CMK (cell line): ENCODE measurements at regions not wholly inside any gene's neighbourhood (a gene's known extent, or its start where the extent isn't known, plus 50 kb on each side); places are given as distances from the start of the nearest gene placed in this dataset.
"Not testable (repeated sequence)": the region's sequence is repeated elsewhere in the genome, so short reads cannot be mapped to it uniquely, and the experiment has no call there.

ENCODE experiments used
- DNase-seq: peaks from one replicate; pipeline ENCODE4 v3.0.0-alpha.2; 2010; ENCODE audit warnings: low read depth

DNA sequence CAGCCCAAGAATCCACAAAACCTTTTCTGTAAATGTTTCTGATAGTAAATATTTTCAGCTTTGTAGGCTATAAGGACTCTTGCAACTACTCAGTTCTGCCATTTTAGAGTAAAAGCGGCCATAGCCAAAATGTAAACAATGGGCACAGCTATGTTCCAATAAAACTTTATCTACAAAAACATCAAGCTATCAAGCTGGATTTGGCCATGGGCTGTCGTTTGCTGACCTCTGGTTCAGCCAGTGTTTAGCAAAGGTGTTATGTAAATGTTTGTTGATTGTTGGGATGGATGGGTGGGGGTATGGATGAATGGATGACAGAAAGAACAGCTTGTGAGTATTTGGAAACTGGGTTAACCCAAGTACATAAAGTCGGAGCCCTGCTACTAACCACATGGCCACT is 111.1 kb upstream of the VRK1 start:
- no peak for DNase-seq

DNA sequence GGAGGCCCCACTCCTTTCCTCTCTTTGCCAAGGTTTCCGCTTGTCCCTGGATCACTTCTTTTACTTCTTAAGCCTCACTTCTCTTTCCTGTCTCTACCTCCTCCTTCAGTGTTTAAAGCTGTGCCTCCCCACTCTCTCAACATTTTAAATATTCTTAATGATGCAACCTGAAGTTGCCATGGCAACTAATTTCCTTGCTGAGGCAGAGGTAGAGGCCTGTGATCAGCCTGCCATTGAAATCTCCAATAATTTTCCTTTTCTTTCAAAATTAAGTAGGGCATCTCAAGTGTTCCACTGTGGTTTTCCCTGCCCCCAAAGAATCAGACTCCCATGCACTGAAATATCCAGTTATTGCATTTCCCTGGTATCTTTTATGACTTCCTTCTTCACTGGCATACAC is 108.6 kb upstream of the VRK1 start:
- DNase-seq = no peak

DNA sequence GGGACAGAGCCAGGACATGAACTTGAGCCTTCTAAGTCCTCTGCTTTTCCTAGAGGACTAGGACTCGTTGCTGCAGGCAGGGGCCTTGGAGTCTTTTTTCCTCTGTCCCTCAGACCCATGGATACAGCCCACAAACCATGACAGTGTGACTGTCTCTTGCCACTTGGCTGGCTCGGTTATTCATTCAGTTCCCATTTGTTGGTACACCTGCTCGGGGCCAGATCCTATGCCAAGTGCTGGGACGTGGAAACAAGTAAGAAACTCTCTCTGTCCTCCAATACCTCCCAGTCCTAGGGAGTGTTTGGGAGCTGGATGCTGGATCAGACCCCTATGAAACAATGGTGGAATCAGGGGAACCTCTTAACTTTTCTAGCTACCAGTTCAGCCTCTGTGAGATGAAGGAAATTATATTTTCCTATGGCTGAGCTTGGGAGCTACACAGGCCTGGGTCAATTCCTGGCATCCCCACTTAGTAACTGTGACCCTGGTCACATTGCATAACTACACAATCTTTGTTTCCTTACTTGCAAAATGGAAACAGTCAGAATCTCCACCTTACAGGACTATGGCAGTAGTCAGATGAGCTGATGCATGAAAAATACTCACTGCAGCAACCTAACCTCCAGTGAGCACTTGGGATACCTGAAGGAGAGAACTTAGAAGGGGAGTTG is 106.3 kb upstream of the VRK1 start:
- no peak for DNase-seq

DNA sequence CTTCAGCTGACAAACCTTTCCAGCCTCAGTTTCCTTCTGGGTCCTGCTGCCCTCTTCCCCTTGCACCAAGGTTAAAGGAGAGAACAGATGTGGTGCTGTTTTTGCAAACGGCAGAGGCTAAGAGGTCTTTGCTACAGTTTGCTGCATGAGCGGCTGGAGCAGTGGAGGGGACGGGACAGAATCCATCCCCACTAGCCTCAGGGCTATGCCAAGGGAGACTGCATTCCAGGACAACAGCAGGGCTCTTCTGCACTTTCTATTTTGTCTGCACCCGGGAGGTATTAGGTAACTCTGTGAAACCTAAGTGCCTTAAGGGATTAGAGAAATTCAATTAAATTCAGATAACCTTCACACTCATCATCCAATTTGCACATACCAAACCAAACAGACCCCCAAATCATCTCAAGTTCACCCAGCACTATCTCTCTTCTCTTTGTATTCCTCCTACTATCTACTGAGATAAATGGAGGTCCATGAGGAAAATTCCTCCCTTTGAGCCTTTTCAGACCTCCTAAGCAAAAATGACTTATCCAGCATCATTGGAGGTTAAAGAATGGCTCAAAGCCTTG is 103.8 kb upstream of the VRK1 start:
- DNase-seq = no peak

DNA sequence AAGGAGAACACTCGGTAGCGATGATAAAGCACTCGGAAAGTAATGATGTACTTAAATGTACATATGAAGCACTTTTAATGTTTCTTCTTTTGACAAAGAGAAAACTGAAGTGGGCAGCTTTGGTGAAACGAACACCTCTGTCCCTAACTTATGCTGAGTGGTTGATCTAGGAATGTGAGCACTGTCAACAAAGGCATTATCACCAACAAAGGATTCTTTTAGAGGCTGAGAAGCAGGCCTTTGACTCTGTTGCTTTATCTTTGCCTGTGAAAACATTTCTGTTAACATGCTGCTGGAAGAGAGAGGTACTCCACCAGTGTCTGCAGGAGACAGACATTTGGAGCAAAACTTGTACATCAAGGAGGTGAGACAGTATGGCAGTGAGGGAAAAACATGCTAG is 103.2 kb upstream of the VRK1 start:
- DNase-seq = no peak

DNA sequence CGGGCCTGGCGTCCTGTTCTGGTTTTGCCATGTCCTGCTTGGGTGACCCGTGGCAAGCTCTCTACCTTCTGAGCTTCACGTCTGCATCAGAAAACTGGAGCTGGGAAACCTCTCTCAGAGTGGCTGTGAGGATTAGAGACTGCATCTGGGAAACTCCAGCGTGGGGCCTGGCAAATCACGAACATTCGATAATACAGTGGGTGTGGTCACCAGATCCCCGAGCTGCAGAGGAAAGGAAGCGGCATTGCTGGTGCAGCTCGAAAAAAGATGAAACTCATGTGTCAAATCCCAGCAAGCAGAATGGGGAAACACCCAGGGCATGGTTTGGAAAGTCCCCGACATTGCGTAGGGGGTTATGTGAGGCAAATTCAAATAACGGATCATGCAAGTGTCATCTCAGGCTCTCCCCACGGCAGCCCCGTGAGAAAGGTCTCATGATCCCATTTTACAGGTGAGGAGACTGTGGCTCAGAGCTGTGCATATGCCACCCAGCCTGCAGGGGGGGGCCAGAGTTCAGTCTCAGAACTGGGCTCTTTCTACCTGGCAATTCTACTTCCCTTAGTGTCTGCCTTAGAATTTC is 98.1 kb upstream of the VRK1 start:
- no peak for DNase-seq

DNA sequence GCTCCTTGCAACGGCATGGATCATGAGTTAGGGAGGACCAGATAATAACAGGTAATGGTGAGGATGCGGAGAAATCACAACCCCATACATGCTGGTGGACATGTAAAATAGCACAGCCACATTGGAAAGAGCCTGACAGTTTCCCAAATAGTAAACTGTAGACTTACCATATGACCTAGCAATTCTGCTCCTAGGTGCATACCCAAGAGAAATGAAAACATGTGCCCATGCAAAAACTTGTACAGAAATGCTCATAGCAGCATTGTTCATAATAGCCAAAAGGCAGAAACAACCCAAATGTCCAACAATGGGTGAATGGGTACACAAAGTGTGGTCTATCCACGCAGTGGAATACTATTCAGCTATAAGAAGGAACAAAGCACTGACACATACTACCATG is 97.5 kb upstream of the VRK1 start:
- DNase-seq = no peak

DNA sequence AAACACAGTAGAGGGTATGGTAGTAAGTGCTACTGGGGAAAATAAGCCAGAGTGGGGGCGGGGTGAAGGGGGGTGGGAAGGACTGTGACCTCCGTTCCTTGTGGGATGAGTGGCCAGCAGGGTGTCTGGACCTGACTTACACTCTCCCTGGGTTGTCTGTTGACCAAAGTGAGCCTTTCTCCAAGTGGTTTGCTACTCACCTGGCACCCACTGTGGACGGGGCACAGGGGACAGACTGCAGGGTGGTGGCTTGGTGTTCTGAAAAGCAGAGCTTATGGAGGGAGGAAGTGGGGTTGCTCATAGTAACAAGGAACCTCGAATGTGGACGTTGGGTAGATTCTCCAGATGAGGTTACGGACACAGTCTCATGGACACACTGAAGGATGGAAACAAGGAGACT is 94.4 kb upstream of the VRK1 start:
- no peak for DNase-seq

DNA sequence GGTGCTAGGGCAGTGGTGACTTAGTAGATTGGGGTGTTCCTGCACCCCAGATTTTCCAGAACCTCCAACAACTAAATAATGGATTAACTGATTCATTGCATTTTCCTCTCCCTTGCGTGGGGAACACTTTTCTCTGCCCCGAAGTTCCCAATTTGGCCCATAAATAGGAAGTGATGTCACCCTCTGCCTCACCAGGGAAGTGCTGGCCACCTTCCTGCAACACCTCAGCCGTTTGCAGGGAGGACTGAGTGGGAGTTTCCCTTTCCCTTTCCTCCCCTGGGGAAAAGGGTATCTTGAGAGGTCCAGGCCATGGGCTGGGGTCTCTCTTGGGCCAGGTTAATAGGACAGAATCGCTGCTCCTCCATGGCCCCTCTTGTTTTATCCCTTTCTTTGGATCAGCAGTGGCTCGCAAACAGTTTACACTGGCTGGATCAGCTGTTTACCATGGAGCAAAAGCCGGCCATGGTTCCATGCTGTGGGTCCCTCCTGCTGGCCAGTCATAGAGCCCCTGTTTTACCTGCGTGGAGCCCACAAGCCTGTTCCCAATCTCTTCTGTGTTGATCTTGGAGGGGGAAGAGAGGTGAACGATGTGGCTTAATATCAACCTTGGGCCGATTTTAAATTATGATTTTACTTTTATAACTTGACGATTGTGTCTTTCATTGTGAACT is 91.6 kb upstream of the VRK1 start:
- DNase-seq = no peak

DNA sequence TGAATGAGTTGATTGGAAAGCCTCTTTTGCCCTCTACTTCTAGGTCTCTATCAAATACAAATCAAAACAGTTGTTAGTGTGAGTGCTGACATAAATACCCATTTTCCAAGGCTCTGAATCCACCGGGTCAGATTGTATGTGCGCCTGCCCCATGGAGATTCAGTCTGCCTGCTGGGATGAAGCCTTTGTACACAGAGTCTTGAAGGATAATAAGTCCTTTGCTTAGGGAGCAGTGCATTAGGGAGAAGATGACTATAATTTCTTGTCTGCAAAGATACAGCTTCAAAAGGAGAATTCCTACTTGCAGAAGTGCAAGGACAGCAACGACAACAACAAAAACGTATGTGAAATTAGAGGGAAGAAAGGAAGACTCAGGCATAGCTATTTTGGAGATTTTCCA is 90.3 kb upstream of the VRK1 start:
- DNase-seq = no peak

DNA sequence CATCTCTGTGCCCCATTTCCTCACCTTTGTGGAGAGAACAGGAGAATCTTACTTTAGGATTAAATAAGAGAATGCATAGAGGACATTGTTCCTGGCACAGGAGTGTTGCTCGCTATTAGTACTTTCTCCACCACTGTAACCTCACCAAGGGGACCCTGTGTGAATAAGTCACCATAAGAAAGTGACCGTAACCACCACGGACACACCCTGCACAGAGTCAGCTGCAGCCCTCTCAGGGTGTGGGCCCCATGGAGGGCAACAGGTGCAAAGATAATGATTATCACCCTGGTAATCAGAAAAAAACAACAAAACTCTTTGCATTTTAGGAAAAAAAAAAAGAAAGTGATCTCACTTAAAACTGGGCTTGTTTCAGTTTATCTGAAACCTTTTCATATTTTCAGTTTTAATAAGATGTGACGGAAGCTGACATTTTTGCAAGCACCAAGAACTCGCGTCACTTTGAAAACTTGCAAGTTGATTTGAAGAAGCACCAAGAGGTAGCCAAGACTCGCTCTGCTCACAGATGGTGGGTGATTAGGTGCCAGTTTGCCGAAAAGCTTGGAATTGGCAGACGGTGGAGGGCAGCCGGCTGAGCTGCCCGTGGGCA is 87.0 kb upstream of the VRK1 start:
- no peak for DNase-seq

DNA sequence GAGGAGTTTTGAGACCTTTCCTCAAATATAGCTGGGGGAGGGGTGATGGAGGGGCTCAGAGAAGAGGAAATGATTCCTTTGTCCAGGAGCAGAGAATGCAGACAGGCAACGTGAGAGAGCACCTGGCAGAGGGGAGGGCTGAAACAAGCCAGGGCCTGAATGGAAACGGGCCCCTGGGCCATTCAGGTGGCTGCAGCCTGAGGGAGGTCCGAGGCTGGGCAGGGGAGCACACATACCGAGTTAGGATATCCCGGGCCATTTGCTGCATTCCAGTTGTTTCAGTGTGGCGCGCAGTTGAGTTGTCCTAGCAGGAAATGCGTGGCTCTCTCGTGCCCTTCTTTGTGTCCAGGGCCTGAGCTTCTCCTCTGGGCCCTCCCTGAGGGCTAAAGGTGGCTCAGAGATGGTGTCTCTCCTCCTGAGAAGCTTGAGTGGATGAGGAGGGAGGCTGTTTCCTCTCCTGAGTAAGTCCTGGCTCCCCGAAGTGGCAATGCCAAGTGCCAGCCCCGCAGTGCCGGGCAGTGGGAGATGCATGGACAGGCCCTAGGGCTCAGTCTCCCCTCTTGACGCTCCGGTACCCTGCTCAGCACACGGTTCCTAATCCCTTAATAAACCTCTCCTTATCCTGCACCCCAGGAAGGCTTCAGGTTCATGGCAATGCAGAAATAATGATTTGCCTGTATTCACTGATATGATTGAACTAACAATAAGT is 85.5 kb upstream of the VRK1 start:
- no peak for DNase-seq

DNA sequence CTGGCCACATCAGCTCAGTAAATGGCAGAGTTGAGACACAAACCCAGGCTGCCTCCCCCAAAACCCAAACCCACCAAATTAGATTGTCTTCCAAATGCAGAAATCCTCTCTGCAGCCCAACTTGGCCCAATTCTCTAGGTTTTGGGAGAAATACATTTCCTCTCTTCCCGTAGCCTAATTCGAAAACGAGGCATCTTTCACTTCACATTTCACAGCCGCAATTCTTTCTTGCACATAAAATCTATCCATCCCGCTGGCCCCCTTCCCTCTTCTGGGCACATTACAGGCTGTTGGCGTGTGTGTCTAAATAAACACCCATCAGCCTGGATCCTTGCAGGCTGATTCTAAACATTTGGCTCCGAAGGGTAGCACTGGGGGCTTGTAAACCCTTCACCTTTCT is 83.8 kb upstream of the VRK1 start:
- DNase-seq = no peak

DNA sequence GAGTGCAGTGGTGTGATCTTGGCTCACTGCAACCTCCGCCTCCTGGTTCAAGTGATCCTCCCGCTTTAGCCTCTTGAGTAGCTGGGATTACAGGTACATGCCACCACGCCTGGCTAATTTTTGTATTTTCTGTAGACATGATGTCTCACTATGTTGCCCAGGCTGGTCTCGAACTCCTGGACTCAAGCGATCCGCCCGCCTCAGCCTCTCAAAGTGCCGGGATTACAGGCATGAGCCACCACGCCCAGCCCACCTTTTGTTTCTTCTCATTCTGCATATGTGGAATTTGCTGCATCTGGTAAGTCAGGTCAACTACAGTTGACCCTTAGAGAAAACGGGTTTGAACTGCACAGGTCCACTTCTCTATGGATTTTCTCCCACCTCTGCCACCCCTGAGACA is 82.6 kb upstream of the VRK1 start:
- DNase-seq = not testable (repeated sequence)

DNA sequence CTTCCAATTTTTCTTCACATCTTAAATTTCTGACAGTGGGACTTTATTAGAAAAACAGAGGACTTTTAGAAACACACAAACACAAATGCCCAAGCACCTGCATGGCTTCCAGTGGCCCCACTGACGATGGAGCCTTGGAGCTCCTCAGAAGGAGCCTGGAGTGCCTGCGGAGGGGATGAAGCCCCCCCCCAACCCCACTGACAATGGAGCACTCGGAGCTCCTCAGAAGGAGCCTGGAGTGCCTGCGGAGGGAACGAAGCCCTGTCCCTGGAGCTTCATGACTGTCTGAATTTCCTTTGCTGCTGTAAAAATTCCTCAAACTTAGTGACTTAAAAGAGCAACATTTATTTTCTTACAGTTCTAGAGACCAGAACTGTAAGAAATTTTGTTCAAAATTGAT is 80.1 kb upstream of the VRK1 start:
- no peak for DNase-seq

DNA sequence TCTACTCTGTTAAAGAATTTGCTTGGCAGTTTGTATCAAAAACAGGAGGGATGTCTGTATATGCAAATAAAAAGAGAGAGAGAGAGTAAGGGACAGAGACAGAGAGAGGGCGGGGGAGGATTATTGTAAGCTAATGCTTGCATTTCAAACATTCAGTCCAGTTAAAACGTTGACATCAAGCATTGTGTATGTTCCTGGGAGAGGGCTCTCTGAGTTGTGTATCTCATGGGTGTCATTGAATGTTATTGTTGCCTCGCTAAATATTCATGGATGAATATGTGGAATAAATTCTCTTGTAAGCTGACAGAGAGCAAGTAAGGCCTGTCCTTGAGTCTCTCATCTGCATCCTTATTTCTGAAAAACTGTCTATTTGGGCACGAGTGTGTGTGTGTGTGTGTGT is 78.8 kb upstream of the VRK1 start:
- no peak for DNase-seq

DNA sequence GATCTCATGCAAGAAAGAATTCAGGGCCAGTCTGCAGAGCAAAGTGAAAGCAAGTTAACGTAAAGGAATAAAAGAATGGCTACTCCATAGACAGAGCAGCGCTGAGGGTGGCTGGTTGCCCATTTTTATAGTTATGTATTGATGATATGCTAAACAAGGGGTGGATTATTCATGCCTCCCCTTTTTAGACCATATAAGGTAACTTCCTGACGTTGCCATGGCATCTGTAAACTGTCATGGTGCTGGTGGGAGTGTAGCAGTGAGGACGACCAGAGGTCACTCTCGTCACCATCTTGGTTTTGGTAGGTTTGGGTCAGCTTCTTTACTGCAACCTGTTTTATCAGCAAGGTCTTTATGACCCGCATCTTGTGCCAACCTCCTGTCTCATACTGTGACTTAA is 76.5 kb upstream of the VRK1 start:
- DNase-seq = not testable (repeated sequence)

DNA sequence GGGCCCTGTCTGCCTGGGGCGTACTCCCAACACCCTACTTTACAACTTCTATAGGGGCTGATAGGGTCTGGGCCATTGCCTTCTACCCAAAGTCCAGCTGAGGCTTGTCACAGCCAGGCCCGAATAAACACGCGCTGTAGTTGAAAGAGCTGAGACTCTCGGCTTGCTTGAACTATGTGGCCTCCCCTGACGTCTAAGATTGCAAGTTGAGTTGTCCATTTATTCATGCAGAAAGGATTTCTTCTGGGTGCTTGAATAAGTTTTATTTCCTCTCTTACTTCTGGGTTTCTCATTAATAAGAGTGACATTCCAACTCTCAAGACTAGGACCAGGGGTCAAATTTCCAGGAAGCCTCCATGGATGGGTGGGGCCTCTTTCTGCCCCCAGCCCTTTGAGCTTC is 74.4 kb upstream of the VRK1 start:
- no peak for DNase-seq

DNA sequence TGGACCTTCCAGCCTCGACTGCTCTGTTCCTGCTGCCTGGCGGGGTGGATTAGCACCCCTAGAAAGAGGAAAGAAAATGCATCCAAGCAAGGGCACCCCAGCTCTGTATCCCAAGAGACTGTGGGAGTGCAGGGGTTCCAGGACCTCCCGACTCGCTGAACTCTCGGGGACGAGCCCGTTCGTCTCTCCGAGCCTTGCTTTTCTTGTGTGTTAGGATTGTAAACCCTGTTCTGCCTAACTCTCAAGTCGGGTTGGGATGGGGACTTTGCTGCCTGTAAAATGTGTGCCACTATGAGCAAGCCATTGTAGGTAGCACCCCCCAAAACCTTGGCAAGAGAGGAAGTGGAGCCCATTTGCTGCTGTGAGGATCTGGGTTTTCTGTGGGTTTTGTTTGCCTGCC is 73.2 kb upstream of the VRK1 start:
- DNase-seq = no peak

DNA sequence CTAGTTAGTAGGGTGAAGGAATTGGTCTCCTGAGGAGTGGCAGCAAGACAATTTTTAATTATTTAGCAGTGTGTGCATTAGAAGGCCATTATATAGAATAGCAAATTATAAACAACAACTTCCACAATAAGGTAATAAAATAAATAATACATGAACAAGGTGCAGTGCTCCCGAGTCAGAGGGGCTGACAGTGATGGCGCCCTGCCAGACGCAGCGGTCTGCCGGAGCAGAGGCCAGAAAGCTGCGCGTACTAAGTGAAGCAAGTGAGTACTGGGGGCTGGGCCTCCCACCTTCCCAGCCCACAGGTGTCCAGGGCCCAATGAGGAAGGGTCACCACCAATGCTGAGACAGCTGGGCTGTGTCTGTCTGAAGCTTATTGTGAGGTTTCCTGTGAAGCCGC is 72.0 kb upstream of the VRK1 start:
- no peak for DNase-seq

DNA sequence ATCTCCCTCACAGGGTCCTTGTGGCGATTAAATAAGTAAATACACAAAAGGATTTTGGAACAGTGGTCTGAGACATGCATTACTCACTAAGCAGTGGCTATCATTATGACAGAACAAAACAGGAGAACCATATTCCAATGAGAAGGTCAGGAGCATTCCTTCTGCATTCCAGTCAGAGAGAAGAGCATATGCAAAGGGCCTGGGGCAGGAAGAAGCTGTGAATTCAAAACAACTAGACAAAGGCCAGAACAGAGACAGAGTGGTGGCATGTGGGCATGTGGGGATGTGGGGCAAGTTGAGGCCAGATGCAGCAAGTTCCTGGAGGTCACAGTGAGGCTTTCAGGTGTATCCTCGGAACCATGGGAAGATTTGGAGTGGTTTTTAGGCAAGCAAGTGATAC is 70.1 kb upstream of the VRK1 start:
- DNase-seq = no peak

DNA sequence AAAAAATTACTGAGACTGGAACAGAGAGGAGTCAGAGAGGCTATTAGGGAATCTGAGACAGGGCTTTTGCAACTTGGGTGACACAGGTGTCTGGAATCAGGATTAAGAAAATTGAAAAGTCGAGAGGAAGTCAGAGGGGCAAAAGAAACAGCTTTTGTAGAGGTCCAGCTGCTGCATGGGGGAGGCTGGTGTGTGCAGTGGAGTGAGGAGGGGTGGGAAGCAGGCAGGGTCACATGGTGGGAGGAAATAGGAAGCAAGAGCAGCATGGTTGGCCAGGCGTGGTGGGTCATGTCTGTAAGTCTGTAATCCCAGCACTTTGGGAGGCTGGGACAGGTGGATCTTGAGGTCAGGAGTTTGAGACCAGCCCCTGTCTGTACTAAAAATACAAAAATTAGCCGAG is 69.7 kb upstream of the VRK1 start:
- no peak for DNase-seq
